GM12872 (cell line): ENCODE measurements at regions not wholly inside any gene's neighbourhood (a gene's known extent, or its start where the extent isn't known, plus 50 kb on each side); places are given as distances from the start of the nearest gene placed in this dataset.

Experiments used
- TF ChIP-seq, protein P1 (sequence below): IDR thresholded peaks from 3 replicates; pipeline ENCODE4 v1.5.1; 2011; ENCODE audit warnings: low read depth, mild to moderate bottlenecking, low read length, moderate library complexity; ENCODE audit not compliant: insufficient read depth

DNA sequence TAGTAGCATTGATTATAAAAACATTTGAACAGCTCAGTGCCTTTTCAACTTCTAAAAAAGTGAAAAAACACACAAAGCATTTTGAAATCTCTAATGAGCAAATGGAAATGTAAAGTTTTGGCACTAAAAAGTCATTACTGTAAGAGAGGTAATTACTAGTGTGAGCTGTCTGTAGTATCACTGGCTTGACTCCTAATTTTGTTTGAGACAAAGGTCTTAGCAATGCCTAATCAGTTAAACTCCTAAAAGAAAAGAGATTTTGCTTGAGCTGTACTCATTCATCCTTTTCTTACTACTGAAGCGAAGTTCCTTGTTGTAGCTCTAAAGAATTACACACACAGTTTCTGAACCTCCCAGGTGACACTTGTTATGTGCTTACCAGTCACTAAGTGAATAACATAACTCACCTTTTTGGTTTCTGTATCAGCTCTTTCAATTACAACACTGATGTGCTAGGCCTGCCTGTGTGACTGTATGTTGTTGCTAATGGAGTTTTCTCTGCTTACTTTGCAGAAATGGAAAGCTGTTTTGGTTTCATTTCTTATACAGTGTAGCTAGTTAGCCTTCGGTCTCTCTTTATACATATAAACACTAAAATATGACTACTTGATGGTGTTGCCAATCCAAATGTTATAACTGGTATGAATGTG lies 924.4 kb upstream of the TENM4 start:
- TF ChIP-seq, protein P1, sequence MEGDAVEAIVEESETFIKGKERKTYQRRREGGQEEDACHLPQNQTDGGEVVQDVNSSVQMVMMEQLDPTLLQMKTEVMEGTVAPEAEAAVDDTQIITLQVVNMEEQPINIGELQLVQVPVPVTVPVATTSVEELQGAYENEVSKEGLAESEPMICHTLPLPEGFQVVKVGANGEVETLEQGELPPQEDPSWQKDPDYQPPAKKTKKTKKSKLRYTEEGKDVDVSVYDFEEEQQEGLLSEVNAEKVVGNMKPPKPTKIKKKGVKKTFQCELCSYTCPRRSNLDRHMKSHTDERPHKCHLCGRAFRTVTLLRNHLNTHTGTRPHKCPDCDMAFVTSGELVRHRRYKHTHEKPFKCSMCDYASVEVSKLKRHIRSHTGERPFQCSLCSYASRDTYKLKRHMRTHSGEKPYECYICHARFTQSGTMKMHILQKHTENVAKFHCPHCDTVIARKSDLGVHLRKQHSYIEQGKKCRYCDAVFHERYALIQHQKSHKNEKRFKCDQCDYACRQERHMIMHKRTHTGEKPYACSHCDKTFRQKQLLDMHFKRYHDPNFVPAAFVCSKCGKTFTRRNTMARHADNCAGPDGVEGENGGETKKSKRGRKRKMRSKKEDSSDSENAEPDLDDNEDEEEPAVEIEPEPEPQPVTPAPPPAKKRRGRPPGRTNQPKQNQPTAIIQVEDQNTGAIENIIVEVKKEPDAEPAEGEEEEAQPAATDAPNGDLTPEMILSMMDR: no peak

DNA sequence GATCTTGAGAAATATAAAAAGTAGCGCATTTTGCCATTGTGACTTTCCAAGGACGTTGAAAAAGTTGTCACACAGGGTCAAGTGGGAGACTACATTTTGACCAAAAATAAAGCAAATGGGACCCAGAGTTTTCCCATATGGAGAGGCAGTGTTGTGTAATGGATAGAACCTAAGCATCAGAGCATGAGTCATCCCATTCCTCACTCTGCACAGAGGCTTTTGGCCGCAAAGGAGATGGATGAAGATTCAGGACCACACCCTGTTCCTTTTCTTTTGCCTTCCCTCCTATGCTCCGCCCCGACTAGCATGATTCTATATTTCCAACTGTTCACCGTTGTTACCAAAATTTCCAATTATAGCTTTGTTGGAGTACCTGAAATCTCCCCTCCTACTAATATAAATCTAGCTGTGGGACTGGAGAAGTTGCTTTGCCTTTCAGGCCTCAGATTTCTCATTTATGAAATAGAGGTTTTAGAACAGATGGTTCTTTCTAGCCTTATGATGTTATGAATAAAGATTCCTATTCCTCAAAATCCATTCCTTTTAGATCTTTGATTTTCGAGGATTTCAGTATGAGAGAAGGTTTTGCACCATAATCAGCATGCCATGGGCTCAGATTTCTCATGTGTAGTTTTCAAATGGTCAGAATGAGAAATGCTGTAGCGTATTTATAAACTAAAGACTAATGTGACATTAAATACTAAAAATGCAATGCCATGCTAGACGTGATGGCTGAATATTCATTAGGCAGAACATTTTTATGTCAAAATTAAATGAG lies 921.9 kb upstream of the TENM4 start:
- TF ChIP-seq, protein P1: no peak

DNA sequence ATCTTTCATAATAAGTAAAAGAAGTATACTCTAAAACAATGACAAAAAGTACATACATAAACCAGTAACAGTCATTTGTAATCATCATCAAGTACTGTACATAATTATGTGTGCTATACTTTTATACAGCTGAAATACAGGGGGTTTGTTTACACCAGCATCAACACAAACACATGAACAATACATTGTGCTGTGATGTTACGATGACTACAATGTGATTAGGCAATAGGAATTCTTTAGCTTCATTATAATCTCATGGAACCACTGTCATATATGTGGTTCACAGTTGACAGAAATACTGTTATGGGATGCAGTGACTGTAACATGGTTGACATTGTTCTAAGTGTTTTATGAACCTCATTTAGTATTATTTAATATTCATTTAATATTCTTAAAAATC lies 914.4 kb upstream of the TENM4 start:
- TF ChIP-seq, protein P1: no peak

DNA sequence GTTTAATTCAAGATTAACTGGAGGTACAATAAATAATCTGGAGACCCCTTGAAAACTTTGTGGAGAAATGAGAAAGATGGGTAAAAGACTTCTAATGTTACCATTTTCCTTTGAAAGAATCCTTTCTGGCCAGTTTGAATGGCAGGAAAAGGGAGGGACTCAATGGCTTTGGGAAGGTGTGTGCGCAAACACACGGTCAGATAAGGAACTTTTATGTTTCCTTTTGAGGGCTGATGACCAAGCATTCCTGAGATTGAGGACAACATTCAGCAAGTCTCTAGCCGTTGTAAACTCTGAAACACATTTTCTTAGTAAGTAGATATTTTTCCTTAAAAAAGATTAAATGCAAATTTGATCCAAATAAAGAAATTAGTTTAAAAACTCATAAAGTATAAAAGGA lies 909.7 kb upstream of the TENM4 start:
- TF ChIP-seq, protein P1: no peak

DNA sequence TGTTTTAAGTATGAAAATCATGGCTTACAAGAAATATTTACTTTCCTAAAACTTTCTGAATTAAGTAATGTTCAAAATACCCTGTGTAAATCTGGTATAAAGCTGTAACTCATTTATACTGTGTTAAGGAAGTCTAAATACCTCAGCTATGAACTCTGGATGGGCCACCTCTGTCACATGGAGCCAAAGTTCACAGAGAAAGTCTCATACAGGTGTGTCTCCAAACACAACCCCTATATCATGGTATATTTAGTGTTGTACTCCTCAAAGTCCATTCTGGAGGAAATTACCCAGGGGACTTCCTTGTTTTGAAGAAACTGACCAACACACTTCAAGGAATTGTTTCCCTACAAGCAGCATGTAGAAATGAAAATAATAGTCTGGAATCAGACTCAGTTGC lies 909.2 kb upstream of the TENM4 start:
- TF ChIP-seq, protein P1: no peak

DNA sequence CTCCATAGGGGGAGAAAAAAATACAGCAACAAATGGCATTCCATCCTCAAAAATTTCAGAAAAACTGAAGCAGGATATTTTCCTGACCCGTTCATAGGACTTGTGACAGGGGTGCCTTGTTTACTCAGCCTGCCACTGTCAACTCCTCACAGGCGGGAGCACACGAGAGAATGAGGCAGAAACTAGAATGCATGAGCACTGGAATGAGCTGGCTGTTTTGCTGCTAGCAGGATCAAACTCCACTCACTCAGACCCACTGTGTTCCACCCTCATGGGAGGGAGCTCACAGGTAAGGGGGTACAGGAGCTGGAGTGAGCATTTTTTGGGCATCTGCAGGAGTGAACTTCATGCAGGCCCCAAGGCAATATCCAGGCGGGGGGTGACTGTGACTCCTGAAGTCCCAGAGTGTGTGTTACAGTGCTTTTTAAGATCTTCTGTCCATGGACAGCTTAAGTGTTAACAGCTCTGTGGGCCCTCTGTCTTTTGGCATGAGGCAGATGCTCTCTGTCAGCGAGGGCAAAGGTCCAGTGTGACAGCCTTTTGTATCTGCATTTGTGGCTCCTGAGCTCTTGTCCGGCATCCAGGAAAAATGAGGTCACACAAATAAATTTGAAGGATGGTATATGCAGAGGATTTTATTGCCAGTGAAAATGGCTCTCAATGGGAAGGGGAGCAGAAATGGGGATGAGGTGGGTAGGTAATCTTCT lies 905.7 kb upstream of the TENM4 start:
- TF ChIP-seq, protein P1: no peak

DNA sequence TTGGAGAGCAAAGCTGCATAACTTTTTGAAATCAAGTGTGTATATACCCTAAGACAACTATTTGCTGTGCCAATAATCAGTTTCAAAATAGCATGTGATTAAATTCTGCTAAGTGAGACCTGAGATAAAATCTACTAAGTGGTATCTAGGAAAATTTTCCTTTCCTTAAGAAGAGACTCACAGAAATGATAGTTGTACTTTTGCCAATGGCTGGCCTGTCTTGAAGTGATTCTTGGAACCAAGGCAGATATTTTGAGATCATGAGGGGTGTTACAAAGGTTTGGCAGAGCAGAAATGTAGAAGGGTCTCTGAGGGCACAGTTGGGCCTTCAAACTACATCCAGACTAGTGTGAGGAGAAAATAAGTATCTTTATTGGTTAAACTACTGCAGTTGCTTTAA lies 902.6 kb upstream of the TENM4 start:
- TF ChIP-seq, protein P1: no peak
